ENCODE measurements at regions not wholly inside any gene's neighbourhood (a gene's known extent, or its start where the extent isn't known, plus 50 kb on each side); places are given as distances from the start of the nearest gene placed in this dataset.

GRCh38 chr6:14571001-14571400 is 453.4 kb downstream of the CD83 start:
- CTCF ChIA-PET: no interaction called here

GRCh38 chr6:14571746-14572145 is 454.2 kb downstream of the CD83 start:
- Mint-ChIP-seq H3K27me3 (peaks cover 0 to 3% (median 0%) of the 10 kb centered on the region in 5 donors), H3K4me3 (no peak overlapping the region), H3K9me3 (peaks cover 0 to 23% (median 0%) of the 10 kb centered on the region in 11 donors), H3K27ac (peak overlapping the region in 1 of 9 donors; percentile 12), H3K4me1 (peaks cover 0 to 5% (median 0%) of the 10 kb centered on the region in 7 donors), H3K36me3 (peaks cover 0 to 9% (median 0%) of the 10 kb centered on the region in 5 donors)
- Histone ChIP-seq H3K4me1 (ENCODE audit: control insufficient read depth in 2 of 2, insufficient read depth in 2 of 2, low read length in 2 of 2) (no peaks in the 10 kb centered on the region), H3K27me3 (ENCODE audit: control insufficient read depth in 2 of 2, insufficient read depth in 2 of 2, low read length in 2 of 2) (no peaks in the 10 kb centered on the region), H3K27ac (ENCODE audit: low read depth, low read length) (no peak overlapping the region), H3K9me3 (ENCODE audit: control insufficient read depth in 2 of 3, low read length in 3 of 3) (no peaks in the 10 kb centered on the region), H3K36me3 (ENCODE audit: control insufficient read depth in 2 of 3, insufficient read depth in 3 of 3, low read length in 3 of 3) (no peaks in the 10 kb centered on the region), H3K4me3 (ENCODE audit: low read length) (no peak overlapping the region)
- DNase-seq (no peak), ATAC-seq (no peak)
- intact Hi-C loops (cut with micrococcal nuclease): no loop called here
- ChIA-PET POLR2A (no interaction called here), CTCF (no interaction called here)

More at GRCh38 chr6:14571001-14571400, 453.4 kb downstream of the CD83 start:
- intact Hi-C loops (cut with micrococcal nuclease): no loop called here
- no peak for DNase-seq
- no peaks in the 10 kb centered on the region for H3K9me3 ChIP-seq (ENCODE audit: control insufficient read depth in 2 of 3, low read length in 3 of 3)
- ATAC-seq: no peak
- Mint-ChIP-seq H3K27me3 (peaks cover 0 to 3% (median 0%) of the 10 kb centered on the region in 5 donors), H3K4me1 (peaks cover 0 to 5% (median 0%) of the 10 kb centered on the region in 7 donors), H3K9me3 (peaks cover 0 to 19% (median 0%) of the 10 kb centered on the region in 11 donors), H3K27ac (no peak overlapping the region), H3K4me3 (no peak overlapping the region), H3K36me3 (peaks cover 0 to 6% (median 0%) of the 10 kb centered on the region in 5 donors)
- H3K4me3 ChIP-seq (ENCODE audit: low read length): no peak overlapping the region
- no peaks in the 10 kb centered on the region for H3K4me1 ChIP-seq (ENCODE audit: control insufficient read depth in 2 of 2, insufficient read depth in 2 of 2, low read length in 2 of 2)
- no peaks in the 10 kb centered on the region for H3K27me3 ChIP-seq (ENCODE audit: control insufficient read depth in 2 of 2, insufficient read depth in 2 of 2, low read length in 2 of 2)
- H3K27ac ChIP-seq (ENCODE audit: low read depth, low read length): no peak overlapping the region
- H3K36me3 ChIP-seq (ENCODE audit: control insufficient read depth in 2 of 3, insufficient read depth in 3 of 3, low read length in 3 of 3): no peaks in the 10 kb centered on the region
- POLR2A ChIA-PET: no interaction called here

- H3K27me3 ChIP-seq (ENCODE audit: control insufficient read depth in 2 of 2, insufficient read depth in 2 of 2, low read length in 2 of 2): no peaks in the 10 kb centered on the region
- ChIA-PET CTCF (no interaction called here), POLR2A (no interaction called here)
- Mint-ChIP-seq H3K4me1 (peaks cover 0 to 5% (median 0%) of the 10 kb centered on the region in 7 donors), H3K4me3 (no peak overlapping the region), H3K27me3 (peaks cover 0 to 2% (median 0%) of the 10 kb centered on the region in 5 donors), H3K27ac (no peak overlapping the region), H3K9me3 (peaks cover 0 to 18% (median 0%) of the 10 kb centered on the region in 11 donors), H3K36me3 (peaks cover 0 to 9% (median 0%) of the 10 kb centered on the region in 5 donors)
- no peak overlapping the region for H3K27ac ChIP-seq (ENCODE audit: low read depth, low read length)
- ATAC-seq: no peak
- no peak for DNase-seq
- H3K36me3 ChIP-seq (ENCODE audit: control insufficient read depth in 2 of 3, insufficient read depth in 3 of 3, low read length in 3 of 3): no peaks in the 10 kb centered on the region
- H3K4me3 ChIP-seq (ENCODE audit: low read length): no peak overlapping the region
- no peaks in the 10 kb centered on the region for H3K9me3 ChIP-seq (ENCODE audit: control insufficient read depth in 2 of 3, low read length in 3 of 3)
- intact Hi-C loops (cut with micrococcal nuclease): no loop called here
- H3K4me1 ChIP-seq (ENCODE audit: control insufficient read depth in 2 of 2, insufficient read depth in 2 of 2, low read length in 2 of 2): no peaks in the 10 kb centered on the region
These were observed 455.7 kb downstream of the CD83 start for GRCh38 chr6:14573267-14573666.

GRCh38 chr6:14573703-14574290 is 456.2 kb downstream of the CD83 start:
- no peaks in the 10 kb centered on the region for H3K36me3 ChIP-seq (ENCODE audit: control insufficient read depth in 2 of 3, insufficient read depth in 3 of 3, low read length in 3 of 3)
- H3K27me3 Mint-ChIP-seq: peaks cover 0 to 2% (median 0%) of the 10 kb centered on the region in 5 donors
- H3K27me3 ChIP-seq (ENCODE audit: control insufficient read depth in 2 of 2, insufficient read depth in 2 of 2, low read length in 2 of 2): no peaks in the 10 kb centered on the region
- ChIA-PET CTCF (no interaction called here), POLR2A (no interaction called here)
- no peaks in the 10 kb centered on the region for H3K4me1 ChIP-seq (ENCODE audit: control insufficient read depth in 2 of 2, insufficient read depth in 2 of 2, low read length in 2 of 2)
- peaks cover 0 to 18% (median 0%) of the 10 kb centered on the region in 11 donors for H3K9me3 Mint-ChIP-seq
- ATAC-seq: no peak
- H3K4me3 Mint-ChIP-seq: no peak overlapping the region
- no peak overlapping the region for H3K27ac Mint-ChIP-seq
- H3K4me1 Mint-ChIP-seq: peaks cover 0 to 5% (median 0%) of the 10 kb centered on the region in 7 donors
- intact Hi-C loops (cut with micrococcal nuclease): no loop called here
- peaks cover 0 to 9% (median 0%) of the 10 kb centered on the region in 5 donors for H3K36me3 Mint-ChIP-seq
- no peak overlapping the region for H3K4me3 ChIP-seq (ENCODE audit: low read length)
- no peak for DNase-seq
- H3K27ac ChIP-seq (ENCODE audit: low read depth, low read length): no peak overlapping the region
- H3K9me3 ChIP-seq (ENCODE audit: control insufficient read depth in 2 of 3, low read length in 3 of 3): no peaks in the 10 kb centered on the region

GRCh38 chr6:14575961-14576360 is 458.4 kb downstream of the CD83 start:
- peaks cover 0 to 2% (median 0%) of the 10 kb centered on the region in 5 donors for H3K27me3 Mint-ChIP-seq
- DNase-seq (no peak), ATAC-seq (no peak)
- Histone ChIP-seq H3K27ac (ENCODE audit: low read depth, low read length) (no peak overlapping the region), H3K27me3 (ENCODE audit: control insufficient read depth in 2 of 2, insufficient read depth in 2 of 2, low read length in 2 of 2) (no peaks in the 10 kb centered on the region), H3K9me3 (ENCODE audit: control insufficient read depth in 2 of 3, low read length in 3 of 3) (no peaks in the 10 kb centered on the region), H3K4me3 (ENCODE audit: low read length) (no peak overlapping the region), H3K36me3 (ENCODE audit: control insufficient read depth in 2 of 3, insufficient read depth in 3 of 3, low read length in 3 of 3) (no peaks in the 10 kb centered on the region), H3K4me1 (ENCODE audit: control insufficient read depth in 2 of 2, insufficient read depth in 2 of 2, low read length in 2 of 2) (no peaks in the 10 kb centered on the region)
- no peak overlapping the region for H3K27ac Mint-ChIP-seq
- no peak overlapping the region for H3K4me3 Mint-ChIP-seq
- peaks cover 0 to 9% (median 0%) of the 10 kb centered on the region in 5 donors for H3K36me3 Mint-ChIP-seq
- H3K4me1 Mint-ChIP-seq: peaks cover 0 to 5% (median 0%) of the 10 kb centered on the region in 7 donors
- ChIA-PET CTCF (no interaction called here), POLR2A (interaction anchor here (0.6 kb wide), 1 partner anchor 357 kb away, joined by 3 read pairs; no protein-coding TSS in a partner anchor)
- intact Hi-C loops (cut with micrococcal nuclease): loop anchor here in 1 of 2 donors (2.0 kb wide), 1 partner anchor 43 kb away; no protein-coding TSS in a partner anchor
- peaks cover 0 to 19% (median 0%) of the 10 kb centered on the region in 11 donors for H3K9me3 Mint-ChIP-seq

- Histone ChIP-seq H3K27ac (ENCODE audit: low read depth, low read length) (no peak overlapping the region), H3K4me1 (ENCODE audit: control insufficient read depth in 2 of 2, insufficient read depth in 2 of 2, low read length in 2 of 2) (no peaks in the 10 kb centered on the region), H3K9me3 (ENCODE audit: control insufficient read depth in 2 of 3, low read length in 3 of 3) (no peaks in the 10 kb centered on the region), H3K4me3 (ENCODE audit: low read length) (no peak overlapping the region), H3K27me3 (ENCODE audit: control insufficient read depth in 2 of 2, insufficient read depth in 2 of 2, low read length in 2 of 2) (no peaks in the 10 kb centered on the region), H3K36me3 (ENCODE audit: control insufficient read depth in 2 of 3, insufficient read depth in 3 of 3, low read length in 3 of 3) (no peaks in the 10 kb centered on the region)
- ChIA-PET CTCF (interaction anchor here (0.6 kb wide), 1 partner anchor 1323 kb away, joined by 3 read pairs; no protein-coding TSS in a partner anchor), POLR2A (no interaction called here)
- Mint-ChIP-seq H3K4me3 (no peak overlapping the region), H3K4me1 (peaks cover 0 to 5% (median 0%) of the 10 kb centered on the region in 7 donors), H3K9me3 (peaks cover 0 to 20% (median 0%) of the 10 kb centered on the region in 11 donors), H3K27ac (no peak overlapping the region), H3K36me3 (peaks cover 0 to 5% (median 0%) of the 10 kb centered on the region in 5 donors), H3K27me3 (peaks cover 0 to 2% (median 0%) of the 10 kb centered on the region in 5 donors)
- no peak for DNase-seq
- no peak for ATAC-seq
- intact Hi-C loops (cut with micrococcal nuclease): no loop called here
These were observed 461.4 kb downstream of the CD83 start for GRCh38 chr6:14578994-14579393.

GRCh38 chr6:14582749-14583148 is 465.2 kb downstream of the CD83 start:
- DNase-seq (no peak), ATAC-seq (no peak)
- no peaks in the 10 kb centered on the region for H3K9me3 ChIP-seq (ENCODE audit: control insufficient read depth in 2 of 3, low read length in 3 of 3)
- H3K27me3 ChIP-seq (ENCODE audit: control insufficient read depth in 2 of 2, insufficient read depth in 2 of 2, low read length in 2 of 2): no peaks in the 10 kb centered on the region
- no peak overlapping the region for H3K4me3 ChIP-seq (ENCODE audit: low read length)
- H3K36me3 ChIP-seq (ENCODE audit: control insufficient read depth in 2 of 3, insufficient read depth in 3 of 3, low read length in 3 of 3): no peaks in the 10 kb centered on the region
- intact Hi-C loops (cut with micrococcal nuclease): no loop called here
- ChIA-PET CTCF (no interaction called here), POLR2A (no interaction called here)
- Mint-ChIP-seq H3K9me3 (peaks cover 0 to 9% (median 0%) of the 10 kb centered on the region in 11 donors), H3K27ac (no peak overlapping the region), H3K27me3 (no peaks in the 10 kb centered on the region), H3K36me3 (peaks cover 0 to 3% (median 0%) of the 10 kb centered on the region in 5 donors), H3K4me3 (no peak overlapping the region), H3K4me1 (no peaks in the 10 kb centered on the region)
- no peak overlapping the region for H3K27ac ChIP-seq (ENCODE audit: low read depth, low read length)
- no peaks in the 10 kb centered on the region for H3K4me1 ChIP-seq (ENCODE audit: control insufficient read depth in 2 of 2, insufficient read depth in 2 of 2, low read length in 2 of 2)

Data from naive thymus-derived CD4-positive, alpha-beta T cell (primary cell).